Kidney tubule cell (primary cell): ENCODE measurements at regions not wholly inside any gene's neighbourhood (a gene's known extent, or its start where the extent isn't known, plus 50 kb on each side); places are given as distances from the start of the nearest gene placed in this dataset.
"Not testable (repeated sequence)": the region's sequence is repeated elsewhere in the genome, so short reads cannot be mapped to it uniquely, and the experiment has no call there.

Source experiments
- DNase-seq: peaks from one replicate; pipeline ENCODE4 v3.0.0-alpha.2; 2018; ENCODE audit warnings: low spot score

DNA sequence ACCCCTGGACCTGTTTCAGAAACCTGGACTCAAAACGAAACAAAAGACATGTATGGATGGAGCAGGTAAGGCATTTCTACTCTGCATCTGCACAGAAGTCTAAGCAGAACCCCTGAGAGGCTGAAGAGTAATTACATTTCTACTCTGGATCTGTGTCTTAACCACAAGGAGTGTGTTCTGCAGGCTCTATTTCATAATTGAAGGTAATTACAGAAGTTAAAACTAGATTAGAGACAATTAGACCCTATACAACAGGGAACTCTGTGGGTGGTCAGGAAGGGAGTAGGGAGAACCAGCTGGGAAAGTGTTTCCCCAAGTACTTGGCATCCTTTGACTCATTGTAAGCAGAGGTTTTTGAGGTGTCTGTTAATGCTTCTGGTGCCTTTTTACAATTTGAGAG lies 69.8 kb downstream of the IGSF1 start:
- DNase-seq = no peak

DNA sequence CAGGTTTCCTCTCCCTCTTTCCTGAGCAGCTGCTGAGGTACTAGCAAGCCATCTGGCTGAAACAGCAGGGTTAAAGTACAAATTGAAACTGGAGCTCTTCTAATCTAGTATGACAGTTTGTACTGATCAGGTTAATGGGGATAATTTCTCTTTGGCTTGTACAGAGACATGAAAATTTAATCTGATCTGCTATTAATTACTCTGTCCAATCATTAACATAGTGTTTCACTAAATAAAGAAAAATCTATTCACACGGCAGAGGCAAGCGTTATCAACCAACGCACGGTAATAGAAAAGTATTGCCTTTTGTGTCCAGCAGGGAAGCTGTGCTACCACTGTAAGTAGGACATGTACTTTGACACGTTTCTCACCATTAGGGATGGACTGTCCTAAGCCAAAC lies 71.1 kb downstream of the IGSF1 start:
- no peak for DNase-seq

DNA sequence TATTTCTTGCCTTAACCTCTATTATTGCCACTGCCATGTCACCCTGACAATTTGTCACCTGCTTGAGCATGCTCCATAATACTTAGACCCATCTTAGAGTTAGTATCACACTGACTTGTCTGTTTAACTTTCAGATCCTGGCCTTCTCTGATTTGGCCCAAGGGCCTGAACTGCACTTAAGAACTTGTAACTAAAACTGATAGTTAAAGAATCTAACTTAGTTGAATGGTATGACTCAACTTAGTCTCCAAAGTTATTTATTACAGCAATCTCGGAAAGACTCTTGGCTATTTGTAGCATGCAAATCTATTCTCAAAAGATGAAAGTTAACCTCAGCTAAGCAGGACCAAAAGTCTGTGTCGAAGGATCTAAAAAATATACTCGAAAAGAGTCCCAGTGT lies 72.3 kb downstream of the IGSF1 start:
- no peak for DNase-seq

DNA sequence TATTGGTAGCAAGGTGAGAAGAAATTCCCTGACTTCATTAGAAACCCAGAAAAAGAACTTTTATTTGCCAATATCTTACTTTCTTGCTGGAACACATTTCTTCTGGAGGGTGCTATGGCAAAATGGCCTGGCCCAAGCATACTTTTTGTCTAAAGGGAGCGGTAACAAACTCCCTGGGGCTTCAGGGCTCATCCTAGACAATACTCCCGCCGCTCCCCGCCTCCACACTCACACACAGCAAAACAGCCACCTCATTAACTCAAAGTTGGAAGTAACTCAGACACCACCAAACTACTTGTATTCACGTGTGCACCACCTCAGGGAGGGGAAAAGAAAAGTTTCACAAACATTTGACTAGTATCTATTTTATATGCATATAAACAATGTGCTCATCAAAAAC lies 75.7 kb downstream of the IGSF1 start:
- DNase-seq = no peak

DNA sequence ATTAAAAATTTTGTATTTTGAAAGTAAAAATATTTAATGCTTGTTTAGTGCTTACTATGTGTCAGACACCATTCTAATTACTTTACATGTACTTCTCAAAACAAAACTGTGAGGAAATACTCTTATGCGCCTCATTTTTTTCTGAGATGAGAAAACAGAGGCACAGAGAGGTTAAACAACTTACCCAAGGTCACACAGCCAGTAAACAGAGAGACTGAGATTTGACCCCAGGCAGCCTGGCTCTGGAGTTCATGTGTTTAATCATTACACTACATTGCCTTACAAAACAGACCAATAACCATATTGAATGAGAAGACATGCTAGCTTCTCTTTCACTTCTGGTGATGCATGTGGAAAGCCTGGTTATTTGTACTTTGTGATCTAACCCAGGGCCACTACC lies 86.3 kb downstream of the IGSF1 start:
- no peak for DNase-seq

DNA sequence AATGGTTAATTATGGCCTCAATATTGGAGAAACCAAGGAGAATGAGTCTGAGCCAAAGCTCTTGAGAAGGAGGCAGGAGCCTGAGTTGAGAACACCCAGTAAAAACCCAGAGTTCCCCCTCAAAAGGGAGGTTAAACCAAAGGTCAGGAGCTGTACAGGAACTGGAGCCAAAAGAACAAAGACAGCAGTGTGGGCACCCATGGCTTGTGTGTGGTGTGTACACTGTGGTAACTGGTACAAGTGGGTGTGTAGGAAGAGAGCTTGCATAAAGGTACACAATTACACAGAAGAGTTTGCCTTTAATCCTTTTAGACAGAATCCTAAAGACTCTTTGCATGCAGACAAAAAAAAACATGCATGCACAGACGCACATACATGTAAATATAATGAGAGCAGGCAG lies 87.1 kb downstream of the IGSF1 start:
- DNase-seq = no peak

DNA sequence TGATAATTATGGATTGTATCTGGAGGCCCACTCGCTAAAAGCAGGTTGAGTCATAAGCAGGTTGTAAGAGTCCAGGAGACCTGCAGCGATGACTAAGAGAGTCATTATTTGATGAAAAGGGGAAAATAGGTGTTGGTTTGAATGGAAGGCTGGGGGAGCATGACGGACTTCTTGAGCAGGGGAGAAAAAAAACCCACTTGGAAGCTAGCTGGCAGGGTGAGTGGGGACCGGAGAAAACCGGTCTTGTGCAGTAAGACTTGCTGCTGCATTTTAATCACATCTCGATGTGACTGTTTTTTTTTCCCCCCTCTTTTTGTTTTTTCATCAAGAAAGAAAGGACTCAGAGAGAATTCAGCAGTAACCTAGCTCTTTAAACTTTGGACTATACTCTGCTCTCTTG lies 90.0 kb downstream of the IGSF1 start:
- peak; percentile 16 for DNase-seq

DNA sequence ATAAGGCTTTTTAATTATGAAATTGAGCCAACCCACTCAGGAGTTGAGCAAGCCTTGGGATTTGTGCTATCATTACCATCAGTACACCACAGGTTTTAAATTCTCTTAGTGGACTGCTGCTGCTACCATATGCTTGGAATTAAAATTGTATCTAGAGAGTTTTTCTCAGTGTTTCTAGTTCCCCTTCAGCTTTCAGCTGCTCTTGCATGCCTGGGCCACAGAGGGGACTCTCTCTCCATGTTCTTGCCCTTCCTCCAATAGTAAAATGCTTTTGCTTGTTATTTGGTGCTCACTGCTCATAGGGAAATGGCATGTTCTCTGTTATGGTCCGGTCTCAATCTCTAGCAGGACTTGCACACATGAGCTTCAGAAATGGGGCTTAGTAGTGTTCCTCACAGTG lies 101.9 kb downstream of the IGSF1 start:
- no peak for DNase-seq

DNA sequence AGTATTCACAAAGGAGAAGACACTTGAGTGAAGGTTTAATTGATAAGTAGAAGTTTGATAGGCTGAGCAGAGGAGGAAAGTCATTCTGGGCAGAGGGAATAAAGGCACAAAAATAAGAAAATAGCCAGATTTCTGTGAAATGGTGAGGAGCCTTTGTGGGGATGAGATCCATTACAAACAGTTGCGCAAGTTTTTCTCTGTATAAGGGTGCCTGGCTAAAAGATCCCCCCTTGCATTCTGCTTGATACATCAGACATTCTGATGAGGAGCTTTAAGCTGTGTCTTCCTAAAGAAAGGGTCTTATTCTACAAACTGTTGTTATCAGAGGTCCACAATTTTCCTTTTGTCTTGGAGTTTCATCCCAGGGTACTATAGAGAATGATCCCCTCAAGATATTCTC lies 112.0 kb downstream of the ARHGAP36 start:
- DNase-seq = no peak

DNA sequence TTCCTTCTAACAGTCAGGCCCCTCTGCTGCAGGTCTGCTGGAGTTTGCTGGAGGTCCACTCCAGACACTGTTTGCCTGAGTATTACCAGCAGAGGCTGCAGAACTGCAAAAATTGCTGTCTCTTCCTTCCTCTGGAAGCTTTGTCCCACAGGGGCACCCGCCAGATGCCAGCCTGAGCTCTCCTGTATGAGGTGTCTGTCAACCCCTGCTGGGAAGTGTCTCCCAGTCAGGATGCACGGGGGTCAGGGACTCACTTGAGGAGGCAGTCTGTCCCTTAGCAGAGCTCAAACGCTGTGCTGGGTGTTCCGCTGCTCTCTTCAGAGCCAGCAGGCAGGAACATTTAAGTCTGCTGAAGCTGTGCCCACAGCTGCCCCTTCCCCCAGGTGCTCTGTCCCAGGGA lies 105.5 kb downstream of the ARHGAP36 start:
- DNase-seq = not testable (repeated sequence)

DNA sequence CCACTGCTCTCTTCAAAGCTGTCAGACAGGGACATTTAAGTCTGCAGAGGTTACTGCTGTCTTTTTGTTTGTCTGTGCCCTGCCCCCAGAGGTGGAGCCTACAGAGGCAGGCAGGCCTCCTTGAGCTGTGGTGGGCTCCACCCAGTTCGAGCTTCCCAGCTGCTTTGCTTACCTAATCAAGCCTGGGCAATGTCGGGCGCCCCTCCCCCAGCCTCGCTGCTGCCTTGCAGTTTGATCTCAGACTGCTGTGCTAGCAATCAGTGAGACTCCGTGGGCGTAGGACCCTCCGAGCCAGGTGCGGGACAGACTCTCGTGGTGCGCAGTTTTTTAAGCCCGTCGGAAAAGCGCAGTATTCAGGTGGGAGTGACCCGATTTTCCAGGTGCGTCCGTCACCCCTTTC lies 99.5 kb downstream of the ARHGAP36 start:
- not testable (repeated sequence) for DNase-seq

DNA sequence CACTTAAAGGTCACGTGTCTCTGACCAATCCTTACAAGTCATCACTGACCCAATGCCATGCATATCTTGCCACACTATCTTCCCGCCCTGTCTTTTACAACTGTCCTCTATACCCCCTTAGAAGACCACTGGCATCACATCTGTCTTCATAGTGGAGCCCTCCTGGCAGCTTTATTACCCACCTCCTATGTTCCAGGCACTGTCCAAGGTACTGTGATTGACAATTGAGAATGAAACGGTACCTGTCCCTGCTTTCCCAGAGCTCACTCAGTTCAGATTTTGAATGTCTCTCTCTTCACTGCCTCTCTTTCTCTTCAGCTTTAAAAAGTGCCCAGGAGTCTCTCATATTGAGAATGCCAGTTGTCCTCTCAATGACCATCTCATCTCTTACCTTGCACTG lies 88.6 kb downstream of the ARHGAP36 start:
- no peak for DNase-seq
